ENCODE measurements at regions not wholly inside any gene's neighbourhood (a gene's known extent, or its start where the extent isn't known, plus 50 kb on each side); places are given as distances from the start of the nearest gene placed in this dataset.

DNA sequence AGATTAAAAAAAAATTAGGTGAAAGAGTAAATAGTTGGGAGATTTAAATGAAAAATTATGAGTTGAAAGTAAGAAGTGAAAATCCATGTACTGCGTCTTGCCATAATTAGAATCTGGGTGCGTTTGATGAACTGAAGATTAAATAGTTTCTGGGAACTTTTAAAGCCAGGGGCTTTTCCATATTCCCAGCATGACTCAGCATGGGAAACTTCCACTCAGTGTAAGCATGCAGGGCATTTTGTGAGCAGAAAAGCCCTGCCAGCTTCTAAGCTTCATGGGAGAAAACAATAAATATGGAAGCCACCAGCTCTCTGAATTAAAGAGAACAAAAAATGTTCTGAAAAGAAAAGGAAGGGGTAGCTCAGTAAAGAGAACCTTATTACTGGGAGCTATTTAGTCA lies 62.0 kb upstream of the EDNRB start:
- Histone ChIP-seq H3K36me3 (ENCODE audit: control insufficient read depth, low read length) (no peaks in the 10 kb centered on the region), H3K9me3 (ENCODE audit: control insufficient read depth, insufficient read depth, low read length) (no peaks in the 10 kb centered on the region), H4K20me1 (ENCODE audit: control insufficient read depth, insufficient read depth, low read depth, low read length) (no peaks in the 10 kb centered on the region), H3K4me3 (ENCODE audit: low read length) (no peak overlapping the region), H3K27me3 (ENCODE audit: control insufficient read depth, low read length) (no peaks in the 10 kb centered on the region; the same call in 1 of the 2 replicates), H3K9me2 (replicated peaks; ENCODE audit: control insufficient read depth, low read length) (no peaks in the 10 kb centered on the region), H3K4me1 (ENCODE audit: control insufficient read depth, low read length) (no peaks in the 10 kb centered on the region), H3K79me2 (ENCODE audit: control insufficient read depth, low read length) (no peaks in the 10 kb centered on the region), H3K27ac (ENCODE audit: low read depth, low read length) (no peak overlapping the region), H3F3A (ENCODE audit: control insufficient read depth, insufficient read depth) (no peaks in the 10 kb centered on the region), H3K4me2 (ENCODE audit: low read length) (no peak overlapping the region)
- TF ChIP-seq CTCF (IDR thresholded peaks at IDR 0.05; ENCODE audit: low read depth, low read length, poor library complexity, severe bottlenecking) (no peak), EZH2phosphoT487 (IDR thresholded peaks at IDR 0.05; ENCODE audit: borderline replicate concordance, low read length) (no peak)

DNA sequence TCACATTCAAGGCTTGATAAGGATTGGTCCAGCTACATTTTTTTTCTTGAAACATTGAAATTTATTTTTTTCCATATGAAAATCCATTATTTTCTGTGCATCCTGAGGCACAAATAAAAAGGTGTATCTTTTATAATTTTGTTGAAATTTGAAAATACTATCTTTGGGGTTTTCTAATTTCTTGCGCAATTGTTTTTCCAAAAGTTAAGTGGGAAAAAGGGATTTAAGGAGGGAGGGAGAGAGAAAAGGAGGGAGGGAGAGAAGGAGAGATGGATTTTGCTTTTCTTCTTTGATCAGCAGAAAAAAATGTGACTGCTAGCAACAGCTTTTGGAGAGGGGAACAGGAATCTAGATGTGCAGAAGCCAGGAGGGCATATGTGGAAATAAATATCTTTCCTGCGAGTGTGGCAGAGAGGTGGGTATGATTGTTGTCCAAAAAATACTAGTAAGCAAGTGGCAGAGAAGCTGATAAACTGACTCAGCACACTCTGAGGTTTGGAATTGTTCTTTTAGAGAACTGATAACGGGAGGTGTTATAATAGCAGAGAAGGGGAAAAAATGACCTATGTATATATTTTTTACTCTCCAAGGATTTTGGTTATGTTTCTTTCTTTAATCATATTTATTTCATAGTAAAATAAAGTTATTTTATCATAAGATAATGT lies 61.2 kb upstream of the EDNRB start:
- H3K36me3 ChIP-seq (ENCODE audit: control insufficient read depth, low read length), result no peaks in the 10 kb centered on the region
- no peak overlapping the region for H3K27ac ChIP-seq (ENCODE audit: low read depth, low read length)
- no peaks in the 10 kb centered on the region for H3F3A ChIP-seq (ENCODE audit: control insufficient read depth, insufficient read depth)
- H4K20me1 ChIP-seq (ENCODE audit: control insufficient read depth, insufficient read depth, low read depth, low read length), result no peaks in the 10 kb centered on the region
- no peaks in the 10 kb centered on the region for H3K79me2 ChIP-seq (ENCODE audit: control insufficient read depth, low read length)
- H3K9me3 ChIP-seq (ENCODE audit: control insufficient read depth, insufficient read depth, low read length), result no peaks in the 10 kb centered on the region
- no peak overlapping the region for H3K4me3 ChIP-seq (ENCODE audit: low read length)
- H3K4me2 ChIP-seq (ENCODE audit: low read length), result no peak overlapping the region
- TF ChIP-seq EZH2phosphoT487 (IDR thresholded peaks at IDR 0.05; ENCODE audit: borderline replicate concordance, low read length), result no peak
- TF ChIP-seq CTCF (IDR thresholded peaks at IDR 0.05; ENCODE audit: low read depth, low read length, poor library complexity, severe bottlenecking), result no peak
- H3K4me1 ChIP-seq (ENCODE audit: control insufficient read depth, low read length), result no peaks in the 10 kb centered on the region
- H3K27me3 ChIP-seq (ENCODE audit: control insufficient read depth, low read length), result no peaks in the 10 kb centered on the region
- no peaks in the 10 kb centered on the region for H3K9me2 ChIP-seq (replicated peaks; ENCODE audit: control insufficient read depth, low read length)

- Histone ChIP-seq H3K4me3 (ENCODE audit: low read length) (no peak overlapping the region), H3K27me3 (ENCODE audit: control insufficient read depth, low read length) (no peaks in the 10 kb centered on the region)
- TF ChIP-seq CTCF (IDR thresholded peaks at IDR 0.05; ENCODE audit: low read depth, low read length, poor library complexity, severe bottlenecking), result no peak
- TF ChIP-seq EZH2phosphoT487 (IDR thresholded peaks at IDR 0.05; ENCODE audit: borderline replicate concordance, low read length), result no peak
Observed at GRCh38 chr13:77975358-77976042, 56.9 kb upstream of the EDNRB start.

More at GRCh38 chr13:77975358-77976042, 56.9 kb upstream of the EDNRB start:
- no peaks in the 10 kb centered on the region for H3K79me2 ChIP-seq (ENCODE audit: control insufficient read depth, low read length)
- H3K27ac ChIP-seq (ENCODE audit: low read depth, low read length), result no peak overlapping the region
- H3K9me2 ChIP-seq (replicated peaks; ENCODE audit: control insufficient read depth, low read length), result no peaks in the 10 kb centered on the region
- no peaks in the 10 kb centered on the region for H4K20me1 ChIP-seq (ENCODE audit: control insufficient read depth, insufficient read depth, low read depth, low read length)
- no peaks in the 10 kb centered on the region for H3K4me1 ChIP-seq (ENCODE audit: control insufficient read depth, low read length)
- no peak overlapping the region for H3K4me2 ChIP-seq (ENCODE audit: low read length)
- H3K9me3 ChIP-seq (ENCODE audit: control insufficient read depth, insufficient read depth, low read length), result no peaks in the 10 kb centered on the region
- no peaks in the 10 kb centered on the region for H3K36me3 ChIP-seq (ENCODE audit: control insufficient read depth, low read length)
- no peaks in the 10 kb centered on the region for H3F3A ChIP-seq (ENCODE audit: control insufficient read depth, insufficient read depth)

All from DOHH2 (cell line).